Ammon's horn (tissue), 1 donor: ENCODE measurements at regions not wholly inside any gene's neighbourhood (a gene's known extent, or its start where the extent isn't known, plus 50 kb on each side); places are given as distances from the start of the nearest gene placed in this dataset.
"Not testable (repeated sequence)": the region's sequence is repeated elsewhere in the genome, so short reads cannot be mapped to it uniquely, and the experiment has no call there.

ENCODE experiments used
- DNase-seq: peaks from one replicate; pipeline ENCODE4 v3.0.0-alpha.2; 2016; ENCODE audit warnings: low spot score

- DNase-seq: no peak
Measured at GRCh38 chr17:43315858-43316521, 82.2 kb upstream of the RNU2-1 start.

- DNase-seq: no peak
Measured at GRCh38 chr17:43315369-43315768, 81.6 kb upstream of the RNU2-1 start.

GRCh38 chr17:43314611-43315011 is 80.8 kb upstream of the RNU2-1 start:
- DNase-seq: no peak

- no peak for DNase-seq
Measured at GRCh38 chr17:43312011-43312410, 78.2 kb upstream of the RNU2-1 start.

GRCh38 chr17:43309505-43310332 is 75.9 kb upstream of the RNU2-1 start:
- DNase-seq: no peak

- DNase-seq: peak; percentile 69
Measured at GRCh38 chr17:43308999-43309398, 75.2 kb upstream of the RNU2-1 start.

GRCh38 chr17:43304792-43305191 is 71.0 kb upstream of the RNU2-1 start:
- not testable (repeated sequence) for DNase-seq

GRCh38 chr17:43303049-43303448 is 69.3 kb upstream of the RNU2-1 start:
- DNase-seq: not testable (repeated sequence)

GRCh38 chr17:43299300-43300076 is 65.7 kb upstream of the RNU2-1 start:
- DNase-seq: not testable (repeated sequence)

- DNase-seq: not testable (repeated sequence)
Measured at GRCh38 chr17:43289670-43290069, 55.9 kb upstream of the RNU2-1 start.

GRCh38 chr17:43283606-43284005 is 49.8 kb upstream of the RNU2-1 start:
- not testable (repeated sequence) for DNase-seq
